HG03097 (cell line): ENCODE measurements at regions not wholly inside any gene's neighbourhood (a gene's known extent, or its start where the extent isn't known, plus 50 kb on each side); places are given as distances from the start of the nearest gene placed in this dataset.

Experiments
- ATAC-seq: cut with Tn5 transposase; IDR thresholded peaks from one replicate; pipeline ENCODE4 v1.9.1; 2021; ENCODE audit not compliant: unreplicated experiment, low FRiP score

GRCh38 chr12:70150230-70150629 is 93.0 kb upstream of the CNOT2 start:
- ATAC-seq, result no peak

DNA sequence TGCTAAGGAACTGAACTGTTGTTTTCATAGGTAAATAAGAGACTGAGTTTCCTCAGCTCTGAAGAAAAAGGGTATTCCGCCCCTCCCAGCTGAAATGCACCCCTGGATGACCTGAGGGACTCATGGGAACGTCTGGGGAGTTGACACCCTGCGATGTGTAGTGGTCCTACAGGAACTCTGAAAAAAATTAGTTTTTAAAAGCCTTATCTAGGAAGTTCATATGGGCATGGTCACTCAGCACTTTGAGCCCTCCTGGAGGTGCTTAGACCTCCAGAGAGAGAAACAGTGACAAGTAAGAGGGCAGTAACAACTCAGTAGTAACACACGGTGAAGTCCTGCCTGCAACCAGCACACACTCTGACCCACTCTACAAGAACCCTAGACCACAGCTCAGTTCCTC is 91.2 kb upstream of the CNOT2 start:
- ATAC-seq, result no peak

- ATAC-seq, result no peak
These were observed 89.1 kb upstream of the CNOT2 start for GRCh38 chr12:70154087-70154638.

DNA sequence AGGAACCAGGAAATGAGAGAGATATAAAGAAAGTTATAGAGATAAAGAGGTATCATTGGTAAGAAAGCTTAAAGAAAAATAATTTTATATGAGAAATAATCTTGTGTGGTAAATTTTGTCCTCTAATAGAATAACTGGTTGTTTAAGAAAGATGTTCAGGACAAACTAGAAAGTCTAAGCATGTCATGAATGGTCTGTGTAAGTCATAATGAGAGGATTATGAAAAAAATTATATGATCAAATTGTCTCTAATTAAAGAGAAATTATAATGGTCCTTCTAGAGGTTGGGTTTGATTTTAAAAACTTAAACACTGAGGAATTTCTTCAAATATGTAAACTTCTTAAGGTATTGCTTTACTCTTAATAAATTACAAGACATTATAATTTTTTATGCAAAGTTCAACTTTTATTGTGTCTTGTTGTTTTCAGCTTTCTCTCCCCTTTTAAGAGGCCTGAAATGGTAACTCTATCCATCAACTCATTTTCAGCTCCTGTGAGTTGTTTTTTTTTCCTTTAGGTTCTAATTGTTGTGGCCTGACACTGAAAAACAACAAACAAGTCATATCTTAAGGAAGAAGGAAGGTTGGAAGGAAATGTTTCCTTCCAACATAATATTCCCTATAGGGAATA is 88.2 kb upstream of the CNOT2 start:
- no peak for ATAC-seq

DNA sequence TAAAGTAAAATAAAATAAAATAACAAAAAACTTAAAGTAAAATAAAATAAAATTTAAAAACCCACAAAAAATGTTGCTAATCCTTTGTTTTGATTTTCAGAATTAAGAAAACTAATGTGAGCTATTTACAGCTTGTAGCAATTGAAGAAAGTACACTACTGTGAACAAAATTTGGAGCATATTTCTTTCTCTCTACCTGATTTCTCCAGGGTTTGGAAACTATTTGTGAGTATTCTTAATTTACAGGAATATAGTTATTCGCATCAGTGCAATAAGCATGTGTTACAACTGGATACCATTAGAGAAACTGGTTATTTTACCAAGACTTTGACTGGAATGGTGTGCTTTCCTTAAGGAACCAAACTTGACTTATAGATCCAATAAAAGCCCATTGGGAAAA is 86.1 kb upstream of the CNOT2 start:
- no peak for ATAC-seq

DNA sequence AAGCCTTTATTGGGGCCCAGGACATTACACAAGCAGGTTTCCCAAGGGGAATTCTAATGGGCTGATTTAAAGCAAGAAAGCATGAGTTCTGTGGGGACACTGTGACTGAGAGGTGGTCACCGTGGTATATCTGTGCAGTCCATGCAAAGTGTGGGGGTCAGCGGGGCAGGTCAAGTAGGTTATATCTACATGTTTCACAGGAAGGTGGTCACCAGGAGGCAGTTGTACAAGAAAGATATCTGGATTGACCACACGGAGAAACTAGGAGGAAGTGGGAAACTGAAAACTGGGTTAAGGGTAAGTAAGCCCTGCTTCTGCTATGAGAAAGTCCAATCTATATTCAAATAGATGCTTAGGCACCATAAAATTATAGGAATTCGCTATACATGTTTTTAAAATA is 77.8 kb upstream of the CNOT2 start:
- no peak for ATAC-seq

DNA sequence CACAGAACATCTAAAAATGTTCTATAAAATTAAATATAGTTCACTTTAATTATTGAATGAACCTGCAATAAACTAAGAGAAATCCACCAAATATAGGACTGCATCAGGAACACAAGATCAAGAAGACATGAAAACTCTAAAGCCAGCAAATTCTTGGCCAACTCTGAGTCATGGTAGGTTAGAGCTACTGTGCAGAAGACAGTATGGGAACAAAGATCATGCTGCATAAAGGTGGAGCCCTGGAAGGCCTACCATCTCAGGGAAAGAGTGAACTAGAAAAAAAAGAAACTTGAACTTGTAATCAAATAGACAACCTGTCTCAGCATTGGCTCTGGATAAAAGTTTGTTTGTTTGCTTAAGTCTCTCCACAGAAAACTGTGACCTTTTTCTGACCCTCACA is 66.9 kb upstream of the CNOT2 start:
- no peak for ATAC-seq

DNA sequence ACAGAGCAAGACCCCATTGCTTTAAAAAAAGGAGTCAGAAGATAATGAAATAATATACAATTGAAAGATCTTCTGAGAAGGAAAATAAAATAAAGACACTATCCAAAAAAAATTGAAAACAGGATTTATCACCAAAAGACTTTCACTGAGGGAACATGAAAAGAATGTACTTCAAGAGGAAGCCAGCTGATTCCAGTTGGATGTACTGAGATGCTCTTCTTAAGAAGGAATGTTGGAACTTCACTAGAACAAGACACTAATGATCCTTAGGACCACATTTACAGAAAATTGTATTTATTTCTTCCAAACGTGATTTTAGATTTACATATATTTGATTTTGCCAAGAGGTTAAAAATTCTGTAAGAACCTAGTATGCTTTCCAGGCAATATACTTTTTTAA is 65.6 kb upstream of the CNOT2 start:
- ATAC-seq, result no peak

DNA sequence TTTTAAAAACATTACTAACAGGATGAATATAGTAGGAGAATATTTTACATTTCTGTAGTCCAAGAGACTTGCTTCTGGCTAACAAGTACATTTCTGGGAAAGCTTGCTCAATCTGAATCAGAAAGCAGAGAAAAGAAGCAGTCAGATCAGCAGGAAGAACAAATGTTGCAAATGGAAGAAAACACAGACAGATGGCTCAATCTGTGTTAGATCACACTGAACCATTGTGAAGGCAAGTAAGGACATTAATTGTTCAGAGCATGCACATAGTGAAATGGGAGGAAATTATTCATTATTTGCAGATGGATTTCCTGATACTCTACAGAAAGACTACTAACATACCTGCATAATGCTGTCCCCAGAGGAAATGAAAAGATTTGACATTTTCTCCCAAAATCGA is 65.2 kb upstream of the CNOT2 start:
- no peak for ATAC-seq

DNA sequence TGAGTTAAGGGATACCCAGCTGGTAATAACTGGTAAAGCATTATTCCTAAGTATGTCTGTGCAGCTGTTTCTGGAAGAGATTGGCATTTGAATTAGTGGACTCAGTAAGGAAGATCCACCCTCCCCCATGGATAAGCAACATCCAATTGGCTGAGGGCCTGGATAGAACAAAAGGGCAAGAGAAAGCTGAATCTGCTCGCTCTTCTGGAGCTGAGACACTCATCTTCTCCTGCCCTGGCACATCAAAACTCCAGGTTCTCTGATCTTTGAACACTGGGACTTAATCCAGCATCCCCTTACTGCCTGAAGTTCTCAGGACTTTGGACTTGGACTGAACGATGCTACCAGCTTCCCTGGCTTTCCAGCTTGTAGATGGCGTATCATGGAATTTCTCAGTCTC is 63.1 kb upstream of the CNOT2 start:
- no peak for ATAC-seq

DNA sequence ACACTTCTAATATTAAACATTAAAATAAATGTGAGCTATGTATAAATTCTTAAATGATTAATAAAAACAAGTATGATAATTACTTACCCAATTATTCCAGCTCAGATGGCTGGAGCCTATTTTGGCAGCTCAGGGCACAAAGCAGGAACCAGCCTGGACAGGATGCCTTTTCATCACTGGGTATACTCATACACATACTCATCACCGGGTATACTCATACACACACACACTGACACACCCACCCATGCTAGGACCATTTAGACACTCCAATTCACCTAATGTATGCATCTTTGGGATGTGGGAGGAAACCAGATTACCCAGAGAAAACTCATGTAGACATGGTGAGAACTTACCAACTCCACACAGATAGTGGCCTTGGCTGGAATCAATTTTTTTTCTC is 57.9 kb upstream of the CNOT2 start:
- no peak for ATAC-seq

DNA sequence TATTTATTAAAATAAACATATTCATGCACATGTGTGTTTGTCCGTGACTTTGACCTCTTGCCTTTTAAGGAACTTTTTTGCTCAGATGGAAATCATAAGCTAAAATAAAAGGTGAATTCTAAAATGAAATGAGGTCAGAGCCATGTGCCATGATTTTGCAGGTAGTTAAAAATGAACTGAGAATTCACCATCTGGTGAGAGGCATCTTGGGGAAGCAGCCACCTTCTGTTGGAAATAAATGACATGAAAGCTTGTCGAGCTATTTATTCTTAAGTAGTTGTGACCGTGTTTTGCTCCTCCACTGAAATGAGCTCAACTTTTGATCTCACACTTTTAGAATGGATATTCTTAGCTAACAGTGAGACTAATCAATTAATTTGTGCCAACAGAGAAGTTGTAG is 56.8 kb upstream of the CNOT2 start:
- no peak for ATAC-seq

- no peak for ATAC-seq
These were observed 52.8 kb upstream of the CNOT2 start for GRCh38 chr12:70190262-70191010.
